ENCODE measurements at regions not wholly inside any gene's neighbourhood (a gene's known extent, or its start where the extent isn't known, plus 50 kb on each side); places are given as distances from the start of the nearest gene placed in this dataset.

DNA sequence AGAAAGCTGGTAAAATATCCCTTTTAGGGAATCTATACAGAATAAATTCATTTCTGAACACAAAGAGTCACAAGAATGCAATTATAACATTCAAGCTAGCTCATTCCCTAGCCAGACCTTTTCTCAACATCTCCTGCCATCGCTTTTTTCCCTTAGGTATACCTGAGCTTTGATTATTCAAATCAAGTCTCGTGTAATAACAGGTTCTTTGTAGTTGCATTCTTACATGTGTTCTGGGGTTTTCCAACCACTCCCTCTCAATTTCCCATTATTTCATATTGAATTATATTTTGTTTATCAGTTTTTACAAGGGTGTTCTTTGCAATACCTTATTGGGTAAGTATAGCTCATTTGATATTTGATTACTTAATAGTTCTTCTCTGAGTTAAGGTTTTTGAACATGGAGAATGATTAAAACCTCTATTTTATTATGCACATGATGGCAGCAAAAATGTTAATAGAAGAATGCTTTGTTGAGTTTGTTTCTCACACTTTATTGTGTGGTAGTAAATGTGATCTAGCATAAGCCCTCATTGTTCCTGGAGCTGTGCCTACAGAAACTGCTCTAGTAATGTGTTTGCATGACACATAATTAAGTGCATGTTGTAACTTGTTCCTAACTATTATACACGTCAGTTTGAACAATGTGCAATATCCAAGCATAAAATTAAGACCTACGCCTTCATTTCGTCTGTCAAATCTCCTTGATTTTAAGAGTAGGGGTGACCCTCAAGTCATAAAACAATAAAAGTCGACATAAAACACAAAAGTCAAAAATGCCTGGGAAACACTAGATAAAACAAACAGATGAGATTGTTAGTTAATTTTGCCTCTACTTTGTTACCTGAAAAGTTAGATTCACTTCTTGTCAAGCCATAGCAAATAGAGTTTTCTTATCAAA is 124.0 kb upstream of the POF1B start:
- TF ChIP-seq, protein P1, sequence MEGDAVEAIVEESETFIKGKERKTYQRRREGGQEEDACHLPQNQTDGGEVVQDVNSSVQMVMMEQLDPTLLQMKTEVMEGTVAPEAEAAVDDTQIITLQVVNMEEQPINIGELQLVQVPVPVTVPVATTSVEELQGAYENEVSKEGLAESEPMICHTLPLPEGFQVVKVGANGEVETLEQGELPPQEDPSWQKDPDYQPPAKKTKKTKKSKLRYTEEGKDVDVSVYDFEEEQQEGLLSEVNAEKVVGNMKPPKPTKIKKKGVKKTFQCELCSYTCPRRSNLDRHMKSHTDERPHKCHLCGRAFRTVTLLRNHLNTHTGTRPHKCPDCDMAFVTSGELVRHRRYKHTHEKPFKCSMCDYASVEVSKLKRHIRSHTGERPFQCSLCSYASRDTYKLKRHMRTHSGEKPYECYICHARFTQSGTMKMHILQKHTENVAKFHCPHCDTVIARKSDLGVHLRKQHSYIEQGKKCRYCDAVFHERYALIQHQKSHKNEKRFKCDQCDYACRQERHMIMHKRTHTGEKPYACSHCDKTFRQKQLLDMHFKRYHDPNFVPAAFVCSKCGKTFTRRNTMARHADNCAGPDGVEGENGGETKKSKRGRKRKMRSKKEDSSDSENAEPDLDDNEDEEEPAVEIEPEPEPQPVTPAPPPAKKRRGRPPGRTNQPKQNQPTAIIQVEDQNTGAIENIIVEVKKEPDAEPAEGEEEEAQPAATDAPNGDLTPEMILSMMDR (IDR thresholded peaks at IDR 0.05; ENCODE audit: low read depth, low read length) = no peak
- TF ChIP-seq EZH2phosphoT487 (IDR thresholded peaks at IDR 0.05; ENCODE audit: low read depth) = no peak
